Loucy (cell line): ENCODE measurements at regions not wholly inside any gene's neighbourhood (a gene's known extent, or its start where the extent isn't known, plus 50 kb on each side); places are given as distances from the start of the nearest gene placed in this dataset.

Experiments used
- CTCF ChIP-seq: fragments of 200-600 bp; sonication (generic); conservative IDR thresholded peaks from 2 replicates; pipeline ENCODE4 v1.5.1; 2014; ENCODE audit warnings: mild to moderate bottlenecking, antibody characterized with exemption, low read length
- EZH2phosphoT487 ChIP-seq: fragments of 200-600 bp; IDR thresholded peaks from 2 replicates; pipeline ENCODE4 v1.6.1; 2018; ENCODE audit warnings: antibody characterized with exemption, mild to moderate bottlenecking, moderate library complexity, borderline replicate concordance

DNA sequence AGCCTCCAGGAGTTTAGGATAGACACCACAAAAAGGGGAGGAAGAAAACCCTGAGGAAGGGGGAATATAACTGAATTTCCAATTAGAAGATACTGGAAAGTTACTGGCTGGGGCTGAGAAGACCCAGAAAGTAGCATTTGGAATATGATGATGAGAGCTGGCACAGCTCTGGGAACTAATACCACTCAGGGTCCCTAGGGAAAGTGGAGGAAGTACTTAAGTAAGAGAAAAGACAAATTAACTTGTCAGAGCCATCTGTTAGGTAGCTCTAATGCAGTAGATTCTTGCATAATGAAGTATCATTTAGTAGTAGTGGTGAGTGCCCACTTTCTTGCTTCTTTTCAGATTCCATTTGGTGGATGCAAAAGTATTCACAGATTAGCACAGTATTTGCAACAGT is 90.8 kb upstream of the TSPAN5 start:
- TF ChIP-seq CTCF (no peak), EZH2phosphoT487 (no peak)
